NCI-H774 (cell line): ENCODE measurements at regions not wholly inside any gene's neighbourhood (a gene's known extent, or its start where the extent isn't known, plus 50 kb on each side); places are given as distances from the start of the nearest gene placed in this dataset.

Source experiments
- DNase-seq: peaks from one replicate; lab custom pipeline; 2025; lab: John Stamatoyannopoulos, UW

- no peak for DNase-seq
These were observed 207.7 kb upstream of the CTAGE1 start for GRCh38 chr18:22625406-22625805.

GRCh38 chr18:22626771-22627170 lies 209.1 kb upstream of the CTAGE1 start:
- DNase-seq, result no peak

GRCh38 chr18:22627506-22627905 lies 209.8 kb upstream of the CTAGE1 start:
- DNase-seq, result no peak

GRCh38 chr18:22628795-22629510 lies 211.2 kb upstream of the CTAGE1 start:
- DNase-seq, result no peak

- no peak for DNase-seq
These were observed 213.3 kb upstream of the CTAGE1 start for GRCh38 chr18:22630980-22631379.

- DNase-seq, result no peak
These were observed 214.5 kb upstream of the CTAGE1 start for GRCh38 chr18:22632191-22632590.

- DNase-seq, result no peak
These were observed 216.7 kb upstream of the CTAGE1 start for GRCh38 chr18:22634464-22634863.

GRCh38 chr18:22637787-22638186 lies 220.1 kb upstream of the CTAGE1 start:
- no peak for DNase-seq

GRCh38 chr18:22639026-22639463 lies 221.3 kb upstream of the CTAGE1 start:
- DNase-seq, result no peak

- no peak for DNase-seq
These were observed 221.8 kb upstream of the CTAGE1 start for GRCh38 chr18:22639561-22639960.

- no peak for DNase-seq
These were observed 222.6 kb upstream of the CTAGE1 start for GRCh38 chr18:22640281-22640842.

GRCh38 chr18:22641958-22642357 lies 224.2 kb upstream of the CTAGE1 start:
- DNase-seq, result no peak

GRCh38 chr18:22643731-22644130 lies 226.0 kb upstream of the CTAGE1 start:
- DNase-seq, result no peak

- DNase-seq, result no peak
These were observed 232.5 kb upstream of the CTAGE1 start for GRCh38 chr18:22650247-22650646.

GRCh38 chr18:22657619-22658018 lies 239.9 kb upstream of the CTAGE1 start:
- DNase-seq, result no peak

GRCh38 chr18:22658318-22658717 lies 240.6 kb upstream of the CTAGE1 start:
- DNase-seq, result no peak

- no peak for DNase-seq
These were observed 245.7 kb upstream of the CTAGE1 start for GRCh38 chr18:22663378-22663777.

GRCh38 chr18:22666411-22666940 lies 248.8 kb upstream of the CTAGE1 start:
- DNase-seq, result no peak

GRCh38 chr18:22667156-22667555 lies 249.4 kb upstream of the CTAGE1 start:
- DNase-seq, result no peak

GRCh38 chr18:22667616-22668422 lies 250.1 kb upstream of the CTAGE1 start:
- DNase-seq, result no peak

GRCh38 chr18:22668496-22668895 lies 250.8 kb upstream of the CTAGE1 start:
- DNase-seq, result no peak

- no peak for DNase-seq
These were observed 253.2 kb upstream of the CTAGE1 start for GRCh38 chr18:22670914-22671313.
